Skin epidermis (tissue), 12 donors: ENCODE measurements at regions not wholly inside any gene's neighbourhood (a gene's known extent, or its start where the extent isn't known, plus 50 kb on each side); places are given as distances from the start of the nearest gene placed in this dataset.
A peak's percentile ranks its signal among the peaks of the same experiment; 100 is the strongest.
"Not testable (repeated sequence)": the region's sequence is repeated elsewhere in the genome, so short reads cannot be mapped to it uniquely, and the experiment has no call there.

Experiments
- H3K27ac ChIP-seq, 21 experiments: fragments of 200-600 bp; sonication (generic) in 11 of 21; one replicate each; pipeline ENCODE4 v1.5.0; 2020; ENCODE audit warnings: mild to moderate bottlenecking in 3 of 21, inconsistent platforms in 2 of 21, moderate library complexity in 2 of 21
- H3K4me3 ChIP-seq, 7 experiments: fragments of 200-600 bp; sonication (generic) in 2 of 7; one replicate each; pipeline ENCODE4 v1.5.0; 2020; ENCODE audit warnings: inconsistent platforms in 2 of 7, mild to moderate bottlenecking in 2 of 7, moderate library complexity in 1 of 7

GRCh38 chr15:26210980-26211379 is 347.9 kb upstream of the ATP10A start:
- Histone ChIP-seq H3K27ac (no peak overlapping the region), H3K4me3 (no peak overlapping the region)

- H3K27ac ChIP-seq = no peak overlapping the region
- no peak overlapping the region for H3K4me3 ChIP-seq
Measured at GRCh38 chr15:26201177-26201858, 338.2 kb upstream of the ATP10A start.

- H3K4me3 ChIP-seq = no peak overlapping the region
Measured at GRCh38 chr15:26200427-26200826, 337.3 kb upstream of the ATP10A start.

GRCh38 chr15:26197719-26198118 is 334.6 kb upstream of the ATP10A start:
- no peak overlapping the region for H3K4me3 ChIP-seq
- no peak overlapping the region for H3K27ac ChIP-seq

More at GRCh38 chr15:26200427-26200826, 337.3 kb upstream of the ATP10A start:
- no peak overlapping the region for H3K27ac ChIP-seq

- Histone ChIP-seq H3K27ac (no peak overlapping the region), H3K4me3 (no peak overlapping the region)
Measured at GRCh38 chr15:26197060-26197459, 333.9 kb upstream of the ATP10A start.

- Histone ChIP-seq H3K27ac (no peak overlapping the region), H3K4me3 (no peak overlapping the region)
Measured at GRCh38 chr15:26191193-26191592, 328.1 kb upstream of the ATP10A start.

GRCh38 chr15:26186138-26186537 is 323.0 kb upstream of the ATP10A start:
- not testable (repeated sequence) for H3K4me3 ChIP-seq

GRCh38 chr15:26182441-26182840 is 319.3 kb upstream of the ATP10A start:
- Histone ChIP-seq H3K4me3 (no peak overlapping the region), H3K27ac (no peak overlapping the region)

More at GRCh38 chr15:26186138-26186537, 323.0 kb upstream of the ATP10A start:
- not testable (repeated sequence) for H3K27ac ChIP-seq

GRCh38 chr15:26179906-26180305 is 316.8 kb upstream of the ATP10A start:
- no peak overlapping the region for H3K4me3 ChIP-seq
- H3K27ac ChIP-seq = no peak overlapping the region

GRCh38 chr15:26178640-26179220 is 315.6 kb upstream of the ATP10A start:
- Histone ChIP-seq H3K4me3 (no peak overlapping the region), H3K27ac (no peak overlapping the region)

- H3K4me3 ChIP-seq = no peak overlapping the region
- H3K27ac ChIP-seq = no peak overlapping the region
Measured at GRCh38 chr15:26177816-26178215, 314.7 kb upstream of the ATP10A start.

GRCh38 chr15:26176831-26177230 is 313.7 kb upstream of the ATP10A start:
- Histone ChIP-seq H3K4me3 (no peak overlapping the region), H3K27ac (no peak overlapping the region)

GRCh38 chr15:26171266-26171665 is 308.1 kb upstream of the ATP10A start:
- Histone ChIP-seq H3K4me3 (no peak overlapping the region), H3K27ac (no peak overlapping the region)

- H3K27ac ChIP-seq = no peak overlapping the region
- H3K4me3 ChIP-seq = no peak overlapping the region
Measured at GRCh38 chr15:26166429-26166828, 303.3 kb upstream of the ATP10A start.

- no peak overlapping the region for H3K27ac ChIP-seq
- H3K4me3 ChIP-seq = no peak overlapping the region
Measured at GRCh38 chr15:26165546-26165945, 302.4 kb upstream of the ATP10A start.

- H3K4me3 ChIP-seq = no peak overlapping the region
- no peak overlapping the region for H3K27ac ChIP-seq
Measured at GRCh38 chr15:26160343-26160742, 297.2 kb upstream of the ATP10A start.

- H3K4me3 ChIP-seq = no peak overlapping the region
- no peak overlapping the region for H3K27ac ChIP-seq
Measured at GRCh38 chr15:26158176-26158575, 295.0 kb upstream of the ATP10A start.

GRCh38 chr15:26157081-26157480 is 294.0 kb upstream of the ATP10A start:
- Histone ChIP-seq H3K4me3 (no peak overlapping the region), H3K27ac (peak overlapping the region in 2 of 21 experiments; percentile 16 to 25)

- Histone ChIP-seq H3K27ac (no peak overlapping the region), H3K4me3 (no peak overlapping the region)
Measured at GRCh38 chr15:26156051-26156450, 292.9 kb upstream of the ATP10A start.

GRCh38 chr15:26148156-26148860 is 285.2 kb upstream of the ATP10A start:
- Histone ChIP-seq H3K27ac (no peak overlapping the region), H3K4me3 (no peak overlapping the region)

- no peak overlapping the region for H3K27ac ChIP-seq
- no peak overlapping the region for H3K4me3 ChIP-seq
Measured at GRCh38 chr15:26146202-26146601, 283.1 kb upstream of the ATP10A start.
